NB4 (cell line): ENCODE measurements at regions not wholly inside any gene's neighbourhood (a gene's known extent, or its start where the extent isn't known, plus 50 kb on each side); places are given as distances from the start of the nearest gene placed in this dataset.
A peak's percentile ranks its signal among the peaks of the same experiment; 100 is the strongest.

Source experiments
- DNase-seq: peaks from one replicate; pipeline ENCODE4 v3.0.0; 2010; ENCODE audit warnings: low read depth
- H3K4me3 ChIP-seq: one replicate; pipeline ENCODE4 v1.5.1; 2011; ENCODE audit warnings: mild to moderate bottlenecking, low read depth, low read length, moderate library complexity
- MYC ChIP-seq: IDR thresholded peaks from 2 replicates; pipeline ENCODE4 v1.6.1; 2011; ENCODE audit warnings: low read depth, low read length
- POLR2A ChIP-seq: IDR thresholded peaks from 2 replicates; pipeline ENCODE4 v1.6.1; 2011; ENCODE audit warnings: mild to moderate bottlenecking; ENCODE audit not compliant: insufficient read length; ENCODE audit errors: extremely low read depth
- TF ChIP-seq, protein P1 (sequence below): IDR thresholded peaks from 2 replicates; pipeline ENCODE4 v1.6.1; 2011; ENCODE audit warnings: low read depth, low read length
- TF ChIP-seq, protein P2 (sequence below): IDR thresholded peaks from one replicate; pipeline ENCODE4 v1.5.1; 2012; ENCODE audit warnings: low read depth, low read length

DNA sequence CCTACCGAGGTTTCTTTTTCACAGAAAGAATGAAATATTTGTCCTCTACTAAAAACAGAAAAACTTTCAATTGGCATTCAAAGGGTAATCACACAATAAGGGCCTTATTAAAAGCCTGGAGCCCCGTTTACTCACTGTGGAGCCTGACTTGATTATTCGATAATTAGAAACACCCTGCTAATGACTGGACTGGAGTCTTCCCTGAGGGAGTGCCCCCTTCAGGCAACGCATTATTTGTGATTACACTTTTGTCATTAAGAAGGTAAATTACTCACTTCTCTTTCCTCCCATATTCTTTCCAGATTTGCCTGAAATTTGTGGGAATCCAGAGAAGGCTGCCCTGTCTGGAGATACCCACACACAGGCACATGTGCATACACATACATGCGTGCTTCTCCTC lies 444.2 kb upstream of the NPVF start:
- TF ChIP-seq, protein P1, sequence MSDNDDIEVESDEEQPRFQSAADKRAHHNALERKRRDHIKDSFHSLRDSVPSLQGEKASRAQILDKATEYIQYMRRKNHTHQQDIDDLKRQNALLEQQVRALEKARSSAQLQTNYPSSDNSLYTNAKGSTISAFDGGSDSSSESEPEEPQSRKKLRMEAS, result no peak
- TF ChIP-seq, protein P2, sequence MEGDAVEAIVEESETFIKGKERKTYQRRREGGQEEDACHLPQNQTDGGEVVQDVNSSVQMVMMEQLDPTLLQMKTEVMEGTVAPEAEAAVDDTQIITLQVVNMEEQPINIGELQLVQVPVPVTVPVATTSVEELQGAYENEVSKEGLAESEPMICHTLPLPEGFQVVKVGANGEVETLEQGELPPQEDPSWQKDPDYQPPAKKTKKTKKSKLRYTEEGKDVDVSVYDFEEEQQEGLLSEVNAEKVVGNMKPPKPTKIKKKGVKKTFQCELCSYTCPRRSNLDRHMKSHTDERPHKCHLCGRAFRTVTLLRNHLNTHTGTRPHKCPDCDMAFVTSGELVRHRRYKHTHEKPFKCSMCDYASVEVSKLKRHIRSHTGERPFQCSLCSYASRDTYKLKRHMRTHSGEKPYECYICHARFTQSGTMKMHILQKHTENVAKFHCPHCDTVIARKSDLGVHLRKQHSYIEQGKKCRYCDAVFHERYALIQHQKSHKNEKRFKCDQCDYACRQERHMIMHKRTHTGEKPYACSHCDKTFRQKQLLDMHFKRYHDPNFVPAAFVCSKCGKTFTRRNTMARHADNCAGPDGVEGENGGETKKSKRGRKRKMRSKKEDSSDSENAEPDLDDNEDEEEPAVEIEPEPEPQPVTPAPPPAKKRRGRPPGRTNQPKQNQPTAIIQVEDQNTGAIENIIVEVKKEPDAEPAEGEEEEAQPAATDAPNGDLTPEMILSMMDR, result peak; percentile 15
- DNase-seq, result no peak
- H3K4me3 ChIP-seq, result no peak overlapping the region

DNA sequence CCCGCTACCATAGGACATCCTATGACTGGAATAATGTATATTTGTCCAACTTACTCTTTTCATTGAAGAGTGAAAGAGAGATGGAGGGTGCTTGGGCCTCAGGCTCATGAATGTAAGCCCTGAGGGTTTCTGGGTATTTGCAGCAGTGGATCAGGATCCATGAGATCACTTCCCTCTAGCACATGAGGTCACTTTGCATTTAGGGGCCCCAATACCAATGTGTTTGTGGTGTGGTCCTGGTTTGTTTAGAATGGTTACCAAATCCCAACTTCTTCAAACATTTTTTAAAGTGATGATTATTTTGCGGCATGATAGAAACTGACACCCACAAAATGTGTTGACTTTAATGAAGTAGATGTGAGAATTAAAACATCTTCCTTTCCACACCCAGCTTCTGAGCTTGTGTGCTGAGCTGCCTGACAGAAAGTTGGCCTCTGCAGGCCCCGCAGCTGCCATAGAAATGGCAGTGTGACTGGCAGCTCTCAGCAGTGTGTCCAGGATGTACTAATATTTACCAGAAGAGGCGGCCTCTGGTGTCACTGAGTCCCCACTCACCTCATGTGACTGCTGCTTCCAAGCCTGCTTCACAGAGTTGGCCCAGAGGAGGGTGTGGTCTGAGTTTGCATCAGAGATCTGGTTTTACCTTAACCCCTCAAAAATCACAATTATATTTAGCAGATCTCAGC lies 447.6 kb upstream of the NPVF start:
- TF ChIP-seq, protein P1, result no peak
- TF ChIP-seq POLR2A, result no peak
- TF ChIP-seq MYC, result no peak
- TF ChIP-seq, protein P2, result no peak
- DNase-seq, result no peak
- no peak overlapping the region for H3K4me3 ChIP-seq

DNA sequence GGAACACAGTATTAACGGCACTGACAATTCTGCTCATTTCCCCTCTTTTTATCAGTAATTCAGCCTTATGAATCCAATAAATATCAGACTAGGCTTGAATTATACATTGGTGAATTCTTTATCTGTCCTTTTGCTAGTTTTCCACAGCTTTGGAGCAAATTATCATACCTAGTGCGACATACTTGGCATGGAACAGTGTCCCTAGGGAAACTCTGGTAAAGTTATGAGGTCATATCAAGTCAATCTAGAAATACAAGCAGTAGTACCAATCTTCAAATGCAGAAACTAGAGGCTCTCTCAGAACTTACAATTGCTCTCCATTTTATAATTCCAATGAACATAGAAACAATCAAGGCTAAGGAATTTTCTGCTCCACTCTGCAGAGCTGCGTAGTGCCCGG lies 449.3 kb upstream of the NPVF start:
- no peak overlapping the region for H3K4me3 ChIP-seq
- no peak for TF ChIP-seq POLR2A
- TF ChIP-seq MYC, result no peak
- no peak for DNase-seq

DNA sequence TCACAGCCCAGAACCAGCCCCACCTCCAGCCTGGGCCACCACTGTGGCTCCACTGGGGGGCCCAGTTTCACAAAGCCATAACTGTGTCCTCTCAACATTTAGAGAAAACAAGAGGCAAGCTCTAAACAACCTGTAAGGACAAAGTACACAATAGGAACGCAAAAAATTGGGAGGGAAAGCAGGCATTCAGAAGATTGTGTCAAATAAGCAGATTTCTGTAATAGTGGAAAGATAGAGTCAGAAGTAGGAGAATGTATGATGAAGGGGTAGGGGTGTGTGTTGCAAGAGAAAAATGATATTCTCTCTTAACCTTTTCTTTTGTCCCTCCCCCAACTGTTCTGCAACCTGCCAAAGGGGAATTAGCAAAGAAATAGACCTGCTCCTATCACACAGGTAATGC lies 449.9 kb upstream of the NPVF start:
- H3K4me3 ChIP-seq, result no peak overlapping the region
- TF ChIP-seq, protein P2, result no peak
- TF ChIP-seq POLR2A (no peak), MYC (no peak)
- TF ChIP-seq, protein P1, result no peak
- no peak for DNase-seq

DNA sequence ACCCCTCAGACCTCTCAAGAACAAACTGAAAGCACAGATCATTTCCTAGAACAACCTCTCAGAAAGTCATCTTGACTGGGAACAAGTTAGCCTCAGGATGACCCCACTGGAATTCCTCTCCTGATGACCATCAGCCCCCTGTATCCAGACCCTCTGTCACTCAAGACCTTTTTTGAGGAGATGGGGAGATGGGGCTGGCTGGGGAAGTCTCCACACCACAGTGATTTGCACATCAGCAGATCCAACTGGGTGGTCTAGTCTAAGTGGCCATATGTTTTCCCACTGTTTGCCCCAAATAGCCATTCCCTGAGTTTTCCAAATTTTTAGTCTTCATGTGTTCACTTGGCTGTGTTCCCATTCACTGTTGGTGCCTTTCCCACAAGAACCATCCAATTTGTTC lies 452.4 kb upstream of the NPVF start:
- DNase-seq, result no peak
- no peak for TF ChIP-seq MYC
- TF ChIP-seq POLR2A, result no peak
- TF ChIP-seq, protein P2, result no peak
- H3K4me3 ChIP-seq, result no peak overlapping the region

DNA sequence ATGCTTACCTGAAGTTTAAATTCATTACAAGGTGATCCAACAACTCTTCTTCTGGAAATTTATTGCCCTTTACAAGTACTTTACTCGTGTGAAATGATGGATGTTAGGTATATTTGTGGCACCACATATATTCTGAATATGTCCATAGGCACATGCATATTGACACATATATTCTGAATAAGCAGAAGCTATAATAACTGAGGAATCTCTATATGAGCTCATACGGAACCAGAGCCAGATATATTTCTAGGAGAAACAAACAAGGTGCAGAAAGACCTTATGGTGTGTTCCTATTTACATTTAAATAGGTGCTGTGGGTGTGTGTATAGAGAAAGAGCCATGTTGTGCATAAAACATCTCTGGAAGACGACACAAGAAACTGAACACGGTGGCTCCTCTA lies 456.1 kb upstream of the NPVF start:
- TF ChIP-seq, protein P1, result no peak
- TF ChIP-seq, protein P2, result no peak
- TF ChIP-seq MYC (no peak), POLR2A (no peak)
- H3K4me3 ChIP-seq, result no peak overlapping the region
- DNase-seq, result no peak
